ENCODE measurements at regions not wholly inside any gene's neighbourhood (a gene's known extent, or its start where the extent isn't known, plus 50 kb on each side); places are given as distances from the start of the nearest gene placed in this dataset.

DNA sequence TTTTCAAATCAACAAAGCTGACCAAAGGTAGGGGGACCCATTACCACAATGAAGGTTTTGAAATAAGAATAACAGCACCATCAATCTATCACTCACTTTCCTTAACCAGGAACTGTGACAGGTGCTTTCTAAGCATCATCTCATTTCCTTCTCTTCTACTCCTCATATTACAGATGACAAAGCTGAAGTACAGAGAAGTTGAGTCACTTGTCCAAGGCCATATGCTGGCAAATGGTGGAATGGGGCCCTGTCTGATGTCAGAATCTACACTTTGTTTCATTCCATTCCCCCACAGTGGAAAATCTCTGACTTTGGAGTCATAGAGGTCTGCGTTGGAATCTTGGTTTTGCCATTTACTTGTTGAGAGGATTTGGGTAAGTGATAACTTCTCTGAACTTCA, 222.5 kb upstream of the LRFN2 start:
- no peak overlapping the region for H3K27ac ChIP-seq (ENCODE audit: insufficient read depth, low read depth, low read length)
- H3K4me3 ChIP-seq (replicated peaks in 1 of 3; ENCODE audit: insufficient read depth in 1 of 3, low read depth in 1 of 3, low read length in 3 of 3), result no peak overlapping the region
- no peaks in the 10 kb centered on the region for H3K4me1 ChIP-seq (ENCODE audit: control insufficient read depth, extremely low read depth, insufficient read depth, low read length)
- no peak overlapping the region for H3K4me2 ChIP-seq (ENCODE audit: insufficient read depth, low read length)
- CTCF ChIA-PET, result no interaction called here
- dilution Hi-C loops (cut with MboI; ENCODE audit: extremely low pct_ligation_motif_present, low sequenced_read_pairs) (no loop called here), intact Hi-C loops (cut with micrococcal nuclease) (no loop called here)
- no peaks in the 10 kb centered on the region for H3K9me3 ChIP-seq (replicated peaks; ENCODE audit: control insufficient read depth, insufficient read depth, low read length)
- TF ChIP-seq, protein P1, sequence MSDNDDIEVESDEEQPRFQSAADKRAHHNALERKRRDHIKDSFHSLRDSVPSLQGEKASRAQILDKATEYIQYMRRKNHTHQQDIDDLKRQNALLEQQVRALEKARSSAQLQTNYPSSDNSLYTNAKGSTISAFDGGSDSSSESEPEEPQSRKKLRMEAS (IDR thresholded peaks at IDR 0.05; ENCODE audit: insufficient read depth, insufficient read length), result no peak
- TF ChIP-seq GATA2 (IDR thresholded peaks at IDR 0.05; ENCODE audit: insufficient read depth, insufficient read length, low read depth, low read length) (no peak), MYC (IDR thresholded peaks at IDR 0.05; ENCODE audit: low read depth, low read length) (no peak), JUN (IDR thresholded peaks at IDR 0.05; ENCODE audit: borderline replicate concordance, insufficient read depth, insufficient read length, low read depth) (no peak), POLR2AphosphoS5 (IDR thresholded peaks at IDR 0.05; ENCODE audit: insufficient read depth, low read depth, low read length) (no peak), FOS (IDR thresholded peaks at IDR 0.05; ENCODE audit: borderline replicate concordance, insufficient read depth, low read length) (no peak), EZH2 (IDR thresholded peaks at IDR 0.05; ENCODE audit: borderline replicate concordance, low read depth, low read length, severe bottlenecking) (no peak), POLR2A (IDR thresholded peaks at IDR 0.05; ENCODE audit: low read depth, low read length) (no peak)
- TF ChIP-seq, protein P2, sequence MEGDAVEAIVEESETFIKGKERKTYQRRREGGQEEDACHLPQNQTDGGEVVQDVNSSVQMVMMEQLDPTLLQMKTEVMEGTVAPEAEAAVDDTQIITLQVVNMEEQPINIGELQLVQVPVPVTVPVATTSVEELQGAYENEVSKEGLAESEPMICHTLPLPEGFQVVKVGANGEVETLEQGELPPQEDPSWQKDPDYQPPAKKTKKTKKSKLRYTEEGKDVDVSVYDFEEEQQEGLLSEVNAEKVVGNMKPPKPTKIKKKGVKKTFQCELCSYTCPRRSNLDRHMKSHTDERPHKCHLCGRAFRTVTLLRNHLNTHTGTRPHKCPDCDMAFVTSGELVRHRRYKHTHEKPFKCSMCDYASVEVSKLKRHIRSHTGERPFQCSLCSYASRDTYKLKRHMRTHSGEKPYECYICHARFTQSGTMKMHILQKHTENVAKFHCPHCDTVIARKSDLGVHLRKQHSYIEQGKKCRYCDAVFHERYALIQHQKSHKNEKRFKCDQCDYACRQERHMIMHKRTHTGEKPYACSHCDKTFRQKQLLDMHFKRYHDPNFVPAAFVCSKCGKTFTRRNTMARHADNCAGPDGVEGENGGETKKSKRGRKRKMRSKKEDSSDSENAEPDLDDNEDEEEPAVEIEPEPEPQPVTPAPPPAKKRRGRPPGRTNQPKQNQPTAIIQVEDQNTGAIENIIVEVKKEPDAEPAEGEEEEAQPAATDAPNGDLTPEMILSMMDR (IDR thresholded peaks at IDR 0.05; ENCODE audit: extremely low read depth in 1 of 2, insufficient read depth in 1 of 2, low read depth in 1 of 2, low read length in 2 of 2), result no peak
- no peak overlapping the region for H3K9ac ChIP-seq (replicated peaks; ENCODE audit: extremely low read depth, insufficient read depth, low read length)
- H3K79me2 ChIP-seq (ENCODE audit: control insufficient read depth, insufficient read depth, low read length), result no peaks in the 10 kb centered on the region
- no TSS peak for BruUV-seq (replicated peaks)
- POLR2A ChIA-PET, result no interaction called here
- FAIRE-seq, result no peak
- H3K9me1 ChIP-seq (replicated peaks; ENCODE audit: control insufficient read depth, extremely low read depth, insufficient read depth, low read length), result no peaks in the 10 kb centered on the region
- H3K36me3 ChIP-seq (ENCODE audit: control insufficient read depth in 2 of 2, extremely low read depth in 1 of 2, insufficient read depth in 2 of 2, low read length in 2 of 2), result no peaks in the 10 kb centered on the region
- no peak overlapping the region for H2AFZ ChIP-seq (ENCODE audit: low read depth, low read length)
- no peaks in the 10 kb centered on the region for H3K27me3 ChIP-seq (ENCODE audit: control insufficient read depth in 2 of 2, insufficient read depth in 2 of 2, low read length in 2 of 2)
- H4K20me1 ChIP-seq (replicated peaks; ENCODE audit: control insufficient read depth, extremely low read depth, insufficient read depth, low read length), result no peaks in the 10 kb centered on the region
- no peak for DNase-seq (ENCODE audit: low read depth, low spot score)
